ENCODE measurements at regions not wholly inside any gene's neighbourhood (a gene's known extent, or its start where the extent isn't known, plus 50 kb on each side); places are given as distances from the start of the nearest gene placed in this dataset.

GRCh38 chr18:22285361-22286140 is 116.2 kb downstream of the GATA6 start:
- ChIA-PET POLR2A (no interaction called here), CTCF (interaction anchor here (0.6 kb wide), 1 partner anchor 28 kb away, joined by 3 read pairs; no protein-coding TSS in a partner anchor)
- H3K4me3 ChIP-seq (ENCODE audit: low read depth in 2 of 2, low read length in 1 of 2) = no peak overlapping the region
- H2AFZ ChIP-seq (ENCODE audit: low read depth) = no peak overlapping the region
- H3K36me3 ChIP-seq (replicated peaks in 1 of 2; ENCODE audit: control insufficient read depth in 1 of 2, insufficient read depth in 2 of 2, low read length in 1 of 2) = no peaks in the 10 kb centered on the region
- no peak for DNase-seq
- H3K4me2 ChIP-seq = no peak overlapping the region
- 0 out of 2 replicates have a peak, but pooled peaks cover 4% of the 10 kb centered on the region for H3K27me3 ChIP-seq (ENCODE audit: insufficient read depth)
- H3F3A ChIP-seq (replicated peaks; ENCODE audit: insufficient read depth) = no peaks in the 10 kb centered on the region
- no peaks in the 10 kb centered on the region for H3K9me2 ChIP-seq
- TF ChIP-seq REST (IDR thresholded peaks at IDR 0.05; ENCODE audit: low read depth, low read length) (no peak), MAX (IDR thresholded peaks at IDR 0.05; ENCODE audit: low read depth) (no peak), USF2 (IDR thresholded peaks at IDR 0.05; ENCODE audit: borderline replicate concordance, low read depth, low read length) (no peak), USF1 (IDR thresholded peaks at IDR 0.05; ENCODE audit: borderline replicate concordance, low read depth) (no peak), FOSL2 (IDR thresholded peaks at IDR 0.05; ENCODE audit: borderline replicate concordance, low read depth) (no peak), TCF12 (IDR thresholded peaks at IDR 0.05) (no peak), SMC3 (IDR thresholded peaks at IDR 0.05; ENCODE audit: low read depth, low read length) (no peak), FOXJ3 (CRISPR knock-in tag; IDR thresholded peaks at IDR 0.05) (no peak), GATA2 (CRISPR knock-in tag; IDR thresholded peaks at IDR 0.05) (no peak), YY1 (IDR thresholded peaks at IDR 0.05; ENCODE audit: low read depth) (no peak), JUND (IDR thresholded peaks at IDR 0.05) (no peak), GABPA (IDR thresholded peaks at IDR 0.05; ENCODE audit: low read depth) (no peak), TEAD4 (IDR thresholded peaks at IDR 0.05; ENCODE audit: borderline replicate concordance, insufficient read depth) (no peak), FOXM1 (IDR thresholded peaks at IDR 0.05; ENCODE audit: low read depth) (no peak), RCOR1 (IDR thresholded peaks at IDR 0.05; ENCODE audit: low read length) (no peak), NFIC (IDR thresholded peaks at IDR 0.05; ENCODE audit: borderline replicate concordance) (no peak), CTCF (IDR thresholded peaks at IDR 0.05) (no peak), SIN3A (IDR thresholded peaks at IDR 0.05; ENCODE audit: borderline replicate concordance, low read depth, low read length) (no peak), RAD21 (IDR thresholded peaks at IDR 0.05; ENCODE audit: low read length) (no peak)
- H3K9me3 ChIP-seq = no peaks in the 10 kb centered on the region
- 3% methylated on average over 3 of the region's 3 CpGs for WGBS (ENCODE audit: low lambda C conversion rate)
- no peak overlapping the region for H3K9ac ChIP-seq
- no peaks in the 10 kb centered on the region for H4K20me1 ChIP-seq (ENCODE audit: insufficient read depth)
- no peaks in the 10 kb centered on the region for H3K79me2 ChIP-seq (ENCODE audit: insufficient read depth)
- no peak overlapping the region for H3K27ac ChIP-seq (ENCODE audit: low read depth in 2 of 2, low read length in 1 of 2)
- H3K4me1 ChIP-seq (ENCODE audit: control insufficient read depth in 1 of 2, insufficient read depth in 2 of 2, low read depth in 1 of 2, low read length in 1 of 2) = no peaks in the 10 kb centered on the region

Measured in SK-N-SH (cell line).